ENCODE measurements at regions not wholly inside any gene's neighbourhood (a gene's known extent, or its start where the extent isn't known, plus 50 kb on each side); places are given as distances from the start of the nearest gene placed in this dataset.
A peak's percentile ranks its signal among the peaks of the same experiment; 100 is the strongest.

- H3K27ac ChIP-seq: no peak overlapping the region
- TF ChIP-seq CTCF (IDR thresholded peaks at IDR 0.05): no peak
- no peak for TF ChIP-seq ZFX (IDR thresholded peaks at IDR 0.05; ENCODE audit: borderline replicate concordance)
These were observed 176.3 kb downstream of the ANKRD30B start for GRCh38 chr18:14924226-14924625.

- no peak for TF ChIP-seq CTCF (IDR thresholded peaks at IDR 0.05)
- TF ChIP-seq ZFX (IDR thresholded peaks at IDR 0.05; ENCODE audit: borderline replicate concordance): no peak
- H3K27ac ChIP-seq: no peak overlapping the region
These were observed 177.3 kb downstream of the ANKRD30B start for GRCh38 chr18:14925281-14925709.

- peak overlapping the region; percentile 51 for H3K27ac ChIP-seq
- TF ChIP-seq CTCF (IDR thresholded peaks at IDR 0.05): no peak
- TF ChIP-seq ZFX (IDR thresholded peaks at IDR 0.05; ENCODE audit: borderline replicate concordance): no peak
These were observed 179.7 kb downstream of the ANKRD30B start for GRCh38 chr18:14927701-14928100.

- TF ChIP-seq CTCF (IDR thresholded peaks at IDR 0.05): no peak
- TF ChIP-seq ZFX (IDR thresholded peaks at IDR 0.05; ENCODE audit: borderline replicate concordance): no peak
These were observed 180.4 kb downstream of the ANKRD30B start for GRCh38 chr18:14928396-14928795.

GRCh38 chr18:14930076-14930475 is 182.1 kb downstream of the ANKRD30B start:
- H3K27ac ChIP-seq: no peak overlapping the region
- TF ChIP-seq CTCF (IDR thresholded peaks at IDR 0.05) (no peak), ZFX (IDR thresholded peaks at IDR 0.05; ENCODE audit: borderline replicate concordance) (no peak)

More at GRCh38 chr18:14928396-14928795, 180.4 kb downstream of the ANKRD30B start:
- H3K27ac ChIP-seq: peak overlapping the region; percentile 51

- no peak overlapping the region for H3K27ac ChIP-seq
- TF ChIP-seq ZFX (IDR thresholded peaks at IDR 0.05; ENCODE audit: borderline replicate concordance) (no peak), CTCF (IDR thresholded peaks at IDR 0.05) (no peak)
These were observed 182.6 kb downstream of the ANKRD30B start for GRCh38 chr18:14930576-14930975.

GRCh38 chr18:14933049-14933851 is 185.3 kb downstream of the ANKRD30B start:
- H3K27ac ChIP-seq: no peak overlapping the region
- TF ChIP-seq CTCF (IDR thresholded peaks at IDR 0.05) (no peak), ZFX (IDR thresholded peaks at IDR 0.05; ENCODE audit: borderline replicate concordance) (no peak)
